Peyer's patch (tissue), 4 donors: ENCODE measurements at regions not wholly inside any gene's neighbourhood (a gene's known extent, or its start where the extent isn't known, plus 50 kb on each side); places are given as distances from the start of the nearest gene placed in this dataset.
"Not testable (repeated sequence)": the region's sequence is repeated elsewhere in the genome, so short reads cannot be mapped to it uniquely, and the experiment has no call there.

Source experiments
- DNase-seq, 3 donors: peaks; one replicate each; pipeline ENCODE4 v3.0.0-alpha.2; 2017 to 2019
- H3K27ac ChIP-seq, 4 donors: fragments of 200-600 bp; sonication (generic); one replicate each; pipeline ENCODE4 v1.5.1; 2016 to 2019
- H3K27me3 ChIP-seq, 2 donors: fragments of 200-600 bp; sonication (generic); one replicate each; pipeline ENCODE4 v1.5.1; 2019
- H3K36me3 ChIP-seq, 3 donors: fragments of 200-600 bp; sonication (generic); one replicate each; pipeline ENCODE4 v1.5.1; 2016 to 2019
- H3K4me1 ChIP-seq, 4 donors: fragments of 200-600 bp; sonication (generic); one replicate each; pipeline ENCODE4 v1.5.1; 2016 to 2019
- H3K4me3 ChIP-seq, 4 donors: fragments of 200-600 bp; sonication (generic); 1 replicate in 3 of 4; 2 replicates in 1 of 4; pipeline ENCODE4 v1.5.1; 2016 to 2019; ENCODE audit warnings: mild to moderate bottlenecking in 1 of 4
- H3K9me3 ChIP-seq, 4 donors: fragments of 200-600 bp; sonication (generic); one replicate each; pipeline ENCODE4 v1.5.1; 2016 to 2019; ENCODE audit warnings: mild to moderate bottlenecking in 1 of 4
- POLR2A ChIP-seq, 2 donors: fragments of 450-650 bp; IDR thresholded peaks; one replicate each; pipeline ENCODE4 v1.5.1; 2017; ENCODE audit warnings: antibody characterized with exemption in 2 of 2, mild to moderate bottlenecking in 2 of 2, moderate library complexity in 2 of 2
- TF ChIP-seq, protein P1 (sequence below), 6 experiments: fragments of 450-650 bp in 4 of 6; fragments of 200-600 bp in 2 of 6; sonication (generic) in 1 of 6; IDR thresholded peaks; one replicate each; pipeline ENCODE4 v1.5.1; 2017 to 2019; ENCODE audit warnings: antibody characterized with exemption in 6 of 6, mild to moderate bottlenecking in 3 of 6, moderate library complexity in 1 of 6

GRCh38 chr14:41521891-41522290, 84.8 kb upstream of the LRFN5 start:
- Histone ChIP-seq H3K27me3 (no peaks in the 10 kb centered on the region), H3K4me1 (no peaks in the 10 kb centered on the region), H3K36me3 (no peaks in the 10 kb centered on the region), H3K27ac (no peak overlapping the region), H3K9me3 (no peaks in the 10 kb centered on the region), H3K4me3 (no peak overlapping the region)
- no peak for DNase-seq
- TF ChIP-seq, protein P1, sequence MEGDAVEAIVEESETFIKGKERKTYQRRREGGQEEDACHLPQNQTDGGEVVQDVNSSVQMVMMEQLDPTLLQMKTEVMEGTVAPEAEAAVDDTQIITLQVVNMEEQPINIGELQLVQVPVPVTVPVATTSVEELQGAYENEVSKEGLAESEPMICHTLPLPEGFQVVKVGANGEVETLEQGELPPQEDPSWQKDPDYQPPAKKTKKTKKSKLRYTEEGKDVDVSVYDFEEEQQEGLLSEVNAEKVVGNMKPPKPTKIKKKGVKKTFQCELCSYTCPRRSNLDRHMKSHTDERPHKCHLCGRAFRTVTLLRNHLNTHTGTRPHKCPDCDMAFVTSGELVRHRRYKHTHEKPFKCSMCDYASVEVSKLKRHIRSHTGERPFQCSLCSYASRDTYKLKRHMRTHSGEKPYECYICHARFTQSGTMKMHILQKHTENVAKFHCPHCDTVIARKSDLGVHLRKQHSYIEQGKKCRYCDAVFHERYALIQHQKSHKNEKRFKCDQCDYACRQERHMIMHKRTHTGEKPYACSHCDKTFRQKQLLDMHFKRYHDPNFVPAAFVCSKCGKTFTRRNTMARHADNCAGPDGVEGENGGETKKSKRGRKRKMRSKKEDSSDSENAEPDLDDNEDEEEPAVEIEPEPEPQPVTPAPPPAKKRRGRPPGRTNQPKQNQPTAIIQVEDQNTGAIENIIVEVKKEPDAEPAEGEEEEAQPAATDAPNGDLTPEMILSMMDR (IDR thresholded peaks at IDR 0.05), result no peak
- TF ChIP-seq POLR2A (IDR thresholded peaks at IDR 0.05), result no peak

- H3K27me3 ChIP-seq, H3K27ac ChIP-seq, H3K36me3 ChIP-seq, H3K4me1 ChIP-seq, H3K9me3 ChIP-seq, H3K4me3 ChIP-seq, DNase-seq: not testable (repeated sequence)
Observed at GRCh38 chr14:41518030-41518429, 88.6 kb upstream of the LRFN5 start.

DNA sequence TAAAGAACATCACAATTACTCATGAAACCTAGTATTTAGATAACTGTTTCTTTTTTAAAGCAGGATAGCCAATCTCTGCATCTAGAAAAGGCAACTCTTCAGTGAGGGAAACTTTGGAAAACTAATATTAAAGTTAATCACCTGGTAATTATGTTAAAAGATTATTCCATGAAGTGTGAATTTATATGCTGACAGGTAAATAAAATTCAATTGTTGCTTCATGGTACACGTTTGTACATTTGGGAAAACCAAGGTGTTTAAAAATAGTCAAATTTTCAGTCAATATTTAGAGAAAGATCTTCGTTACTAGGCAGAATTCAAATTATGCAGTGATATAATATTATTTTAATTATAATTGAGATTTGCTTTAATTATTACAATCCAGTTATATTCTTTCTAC, 100.1 kb upstream of the LRFN5 start:
- Histone ChIP-seq H3K4me3 (no peak overlapping the region), H3K9me3 (no peaks in the 10 kb centered on the region), H3K27me3 (no peaks in the 10 kb centered on the region), H3K27ac (no peak overlapping the region), H3K4me1 (no peaks in the 10 kb centered on the region), H3K36me3 (no peaks in the 10 kb centered on the region)
- TF ChIP-seq, protein P1 (IDR thresholded peaks at IDR 0.05), result no peak
- TF ChIP-seq POLR2A (IDR thresholded peaks at IDR 0.05), result no peak
- no peak for DNase-seq

- TF ChIP-seq, protein P1 (IDR thresholded peaks at IDR 0.05), result no peak
- no peak for TF ChIP-seq POLR2A (IDR thresholded peaks at IDR 0.05)
- no peak overlapping the region for H3K4me3 ChIP-seq
- no peaks in the 10 kb centered on the region for H3K27me3 ChIP-seq
- H3K27ac ChIP-seq, result no peak overlapping the region
- H3K9me3 ChIP-seq, result no peaks in the 10 kb centered on the region
- H3K4me1 ChIP-seq, result no peaks in the 10 kb centered on the region
- DNase-seq, result no peak
- H3K36me3 ChIP-seq, result no peaks in the 10 kb centered on the region
Observed at GRCh38 chr14:41505491-41505890, 101.2 kb upstream of the LRFN5 start.

- Histone ChIP-seq H3K4me3 (no peak overlapping the region), H3K4me1 (no peaks in the 10 kb centered on the region), H3K9me3 (no peaks in the 10 kb centered on the region), H3K27me3 (no peaks in the 10 kb centered on the region), H3K27ac (no peak overlapping the region), H3K36me3 (no peaks in the 10 kb centered on the region)
- DNase-seq, result no peak
- TF ChIP-seq, protein P1 (IDR thresholded peaks at IDR 0.05), result no peak
- TF ChIP-seq POLR2A (IDR thresholded peaks at IDR 0.05), result no peak
Observed at GRCh38 chr14:41498959-41499358, 107.7 kb upstream of the LRFN5 start.

DNA sequence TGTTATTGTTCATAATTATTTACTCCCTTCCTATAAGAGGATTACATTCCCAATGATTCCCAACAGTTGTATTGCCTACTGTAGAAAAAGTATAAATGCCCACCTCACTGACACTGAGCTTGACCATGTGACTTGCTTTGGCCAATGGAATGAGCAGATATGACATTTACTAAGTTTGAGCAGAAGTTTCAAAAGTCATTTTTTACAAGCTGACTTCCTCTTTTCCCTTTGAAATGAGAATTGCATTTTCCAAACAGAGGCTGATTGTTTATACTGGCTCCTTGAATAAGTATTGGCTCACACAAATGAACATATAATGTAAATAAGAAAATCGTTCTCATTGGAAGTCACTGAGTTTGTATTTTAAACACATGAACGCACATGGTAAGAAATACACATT, 116.4 kb upstream of the LRFN5 start:
- Histone ChIP-seq H3K36me3 (no peaks in the 10 kb centered on the region), H3K4me1 (no peaks in the 10 kb centered on the region), H3K27ac (no peak overlapping the region), H3K9me3 (no peaks in the 10 kb centered on the region), H3K4me3 (no peak overlapping the region), H3K27me3 (no peaks in the 10 kb centered on the region)
- no peak for DNase-seq
- TF ChIP-seq, protein P1 (IDR thresholded peaks at IDR 0.05), result no peak
- no peak for TF ChIP-seq POLR2A (IDR thresholded peaks at IDR 0.05)
